ENCODE measurements at regions not wholly inside any gene's neighbourhood (a gene's known extent, or its start where the extent isn't known, plus 50 kb on each side); places are given as distances from the start of the nearest gene placed in this dataset.
A peak's percentile ranks its signal among the peaks of the same experiment; 100 is the strongest.
"Not testable (repeated sequence)": the region's sequence is repeated elsewhere in the genome, so short reads cannot be mapped to it uniquely, and the experiment has no call there.

DNA sequence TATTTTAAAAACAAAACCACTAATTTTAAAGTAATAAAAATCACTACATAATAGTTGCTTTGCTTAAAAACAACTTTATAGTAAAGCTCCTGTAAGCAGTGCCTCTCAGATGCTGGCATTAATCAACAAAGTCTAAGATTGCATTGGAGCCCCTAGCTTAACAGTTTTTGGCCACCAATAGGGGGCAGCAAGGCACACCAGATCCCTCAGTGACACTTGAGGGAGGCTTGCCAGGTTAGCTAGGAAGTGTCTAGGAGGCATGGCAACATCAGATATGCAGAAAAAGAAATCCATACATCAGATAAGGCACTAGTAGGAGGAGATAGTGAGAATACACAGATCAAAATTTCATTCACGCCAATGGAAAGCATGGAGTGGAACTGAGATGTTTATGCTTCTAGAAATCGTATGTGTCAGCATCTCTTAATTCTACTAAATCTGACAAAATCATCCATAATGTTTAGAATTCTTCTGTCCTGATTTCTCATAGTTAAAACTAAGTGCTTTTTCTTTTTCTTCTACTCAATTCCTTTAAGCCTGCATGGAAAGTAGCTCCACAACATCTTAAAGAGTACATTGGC lies 73.6 kb upstream of the PAM start:
- Histone ChIP-seq H3K4me1 (no peaks in the 10 kb centered on the region), H3K4me3 (no peak overlapping the region), H3K27ac (no peak overlapping the region), H3K36me3 (no peaks in the 10 kb centered on the region), H3K9me3 (no peaks in the 10 kb centered on the region), H3K27me3 (no peaks in the 10 kb centered on the region)
- TF ChIP-seq, protein P1, sequence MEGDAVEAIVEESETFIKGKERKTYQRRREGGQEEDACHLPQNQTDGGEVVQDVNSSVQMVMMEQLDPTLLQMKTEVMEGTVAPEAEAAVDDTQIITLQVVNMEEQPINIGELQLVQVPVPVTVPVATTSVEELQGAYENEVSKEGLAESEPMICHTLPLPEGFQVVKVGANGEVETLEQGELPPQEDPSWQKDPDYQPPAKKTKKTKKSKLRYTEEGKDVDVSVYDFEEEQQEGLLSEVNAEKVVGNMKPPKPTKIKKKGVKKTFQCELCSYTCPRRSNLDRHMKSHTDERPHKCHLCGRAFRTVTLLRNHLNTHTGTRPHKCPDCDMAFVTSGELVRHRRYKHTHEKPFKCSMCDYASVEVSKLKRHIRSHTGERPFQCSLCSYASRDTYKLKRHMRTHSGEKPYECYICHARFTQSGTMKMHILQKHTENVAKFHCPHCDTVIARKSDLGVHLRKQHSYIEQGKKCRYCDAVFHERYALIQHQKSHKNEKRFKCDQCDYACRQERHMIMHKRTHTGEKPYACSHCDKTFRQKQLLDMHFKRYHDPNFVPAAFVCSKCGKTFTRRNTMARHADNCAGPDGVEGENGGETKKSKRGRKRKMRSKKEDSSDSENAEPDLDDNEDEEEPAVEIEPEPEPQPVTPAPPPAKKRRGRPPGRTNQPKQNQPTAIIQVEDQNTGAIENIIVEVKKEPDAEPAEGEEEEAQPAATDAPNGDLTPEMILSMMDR (IDR thresholded peaks at IDR 0.05): peak; percentile 46 to 89 (median 83)
- 63 to 68% methylated on average over 2 of the region's 2 CpGs for WGBS, 2 donors
- peak in 7 of 8 donors; percentile 73 to 90 (median 78) for ATAC-seq
- intact Hi-C loops (cut with DNase I): loop anchor here in 9 of 10 donors (2.0 to 10.0 kb wide), 7 partner anchors 291 to 457 kb away; no protein-coding TSS in a partner anchor
- DNase-seq: peak; percentile 35 to 69

DNA sequence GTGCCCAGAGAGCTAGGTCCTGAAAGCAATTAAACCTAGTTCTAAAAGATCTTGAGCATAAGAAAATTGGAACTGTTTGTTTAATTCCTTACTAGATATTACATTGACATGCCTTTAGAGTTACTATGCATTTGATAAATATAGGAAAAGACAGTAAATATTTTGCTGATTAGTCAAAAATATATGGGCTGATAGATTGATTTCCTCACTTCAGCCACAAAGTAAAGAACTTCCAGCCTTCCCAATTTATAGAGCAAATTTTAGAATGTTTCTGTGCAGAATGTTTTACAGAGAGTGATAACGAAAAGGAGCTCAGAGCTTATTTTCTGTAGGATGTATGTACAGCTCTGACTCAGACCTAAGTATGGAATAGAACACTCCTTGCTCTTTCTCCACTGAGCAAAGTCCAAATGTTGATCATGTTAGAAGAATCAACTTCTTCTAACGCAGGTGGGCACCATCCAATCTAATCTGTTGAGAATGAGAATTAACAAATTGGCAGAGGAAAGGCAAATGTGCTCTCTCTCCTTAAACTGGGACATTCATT lies 72.9 kb upstream of the PAM start:
- H3K36me3 ChIP-seq: no peaks in the 10 kb centered on the region

DNA sequence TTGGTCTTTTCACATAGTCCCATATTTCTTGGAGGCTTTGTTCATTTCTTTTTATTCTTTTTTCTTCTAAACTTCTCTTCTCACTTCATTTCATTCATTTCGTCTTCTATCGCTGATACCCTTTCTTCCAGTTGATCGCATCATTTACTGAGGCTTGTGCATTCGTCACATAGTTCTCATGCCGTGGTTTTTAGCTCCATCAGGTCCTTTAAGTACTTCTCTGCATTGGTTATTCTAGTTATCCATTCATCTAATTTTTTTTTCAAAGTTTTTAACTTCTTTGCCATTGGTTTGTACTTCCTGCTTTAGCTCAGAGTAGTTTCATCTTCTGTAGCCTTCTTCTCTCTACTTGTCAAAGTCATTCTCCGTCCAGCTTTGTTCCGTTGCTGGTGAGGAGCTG lies 67.0 kb upstream of the PAM start:
- intact Hi-C loops (cut with DNase I): loop anchor here in 3 of 10 donors (10.0 kb wide), 2 partner anchors 287 to 347 kb away; no protein-coding TSS in a partner anchor
- not testable (repeated sequence) for H3K36me3 ChIP-seq, H3K27ac ChIP-seq, H3K4me1 ChIP-seq, ATAC-seq, H3K9me3 ChIP-seq, DNase-seq, H3K27me3 ChIP-seq, H3K4me3 ChIP-seq
- 94 to 95% methylated on average over 7 of the region's 7 CpGs for WGBS, 2 donors

More for the DNA sequence above, 72.9 kb upstream of the PAM start:
- H3K27ac ChIP-seq: no peak overlapping the region
- no peaks in the 10 kb centered on the region for H3K4me1 ChIP-seq
- no peak overlapping the region for H3K4me3 ChIP-seq
- TF ChIP-seq, protein P1 (IDR thresholded peaks at IDR 0.05): no peak
- ATAC-seq: no peak
- H3K27me3 ChIP-seq: no peaks in the 10 kb centered on the region
- intact Hi-C loops (cut with DNase I): loop anchor here in 7 of 10 donors (2.0 to 10.0 kb wide), 6 partner anchors 290 to 455 kb away; no protein-coding TSS in a partner anchor
- DNase-seq: no peak
- WGBS, 2 donors: 95 to 96% methylated on average over 2 of the region's 2 CpGs
- peaks cover 0 to 3% (median 0%) of the 10 kb centered on the region in 11 donors for H3K9me3 ChIP-seq

DNA sequence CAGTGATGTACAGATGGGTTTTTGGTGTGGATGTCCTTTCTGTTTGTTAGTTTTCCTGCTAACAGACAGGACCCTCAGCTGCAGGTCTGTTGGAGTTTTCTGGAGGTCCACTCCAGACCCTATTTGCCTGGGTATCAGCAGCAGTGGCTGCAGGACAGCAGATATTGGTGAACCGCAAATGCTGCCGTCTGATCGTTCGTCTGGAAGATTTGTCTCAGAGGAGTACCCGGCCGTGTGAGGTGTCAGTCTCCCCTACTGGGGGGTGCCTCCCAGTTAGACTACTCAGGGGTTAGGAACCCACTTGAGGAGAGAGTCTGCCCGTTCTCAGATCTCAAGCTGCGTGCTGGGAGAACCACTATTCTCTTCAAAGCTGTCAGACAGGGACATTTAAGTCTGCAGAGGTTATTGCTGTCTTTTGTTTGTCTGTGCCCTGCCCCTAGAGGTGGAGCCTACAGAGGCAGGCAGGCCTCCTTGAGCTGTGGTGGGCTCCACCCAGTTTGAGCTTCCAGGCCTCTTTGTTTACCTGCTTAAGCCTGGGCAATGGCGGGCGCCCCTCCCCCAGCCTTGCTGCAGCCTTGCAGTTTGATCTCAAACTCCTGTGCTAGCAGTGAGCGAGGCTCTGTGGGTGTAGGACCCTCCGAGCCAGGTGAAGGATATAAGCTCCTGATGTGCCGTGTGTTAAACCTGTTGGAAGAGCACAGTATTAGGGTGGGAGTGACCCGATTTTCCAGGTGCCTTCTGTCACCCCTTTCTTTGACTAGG lies 66.3 kb upstream of the PAM start:
- not testable (repeated sequence) for H3K9me3 ChIP-seq, ATAC-seq, H3K4me1 ChIP-seq, H3K4me3 ChIP-seq, H3K36me3 ChIP-seq, H3K27me3 ChIP-seq, DNase-seq, H3K27ac ChIP-seq
- intact Hi-C loops (cut with DNase I): loop anchor here in 3 of 10 donors (10.0 kb wide), 2 partner anchors 286 to 346 kb away; no protein-coding TSS in a partner anchor
- WGBS, 2 donors: 91 to 96% methylated on average over 14 of the region's 14 CpGs

DNA sequence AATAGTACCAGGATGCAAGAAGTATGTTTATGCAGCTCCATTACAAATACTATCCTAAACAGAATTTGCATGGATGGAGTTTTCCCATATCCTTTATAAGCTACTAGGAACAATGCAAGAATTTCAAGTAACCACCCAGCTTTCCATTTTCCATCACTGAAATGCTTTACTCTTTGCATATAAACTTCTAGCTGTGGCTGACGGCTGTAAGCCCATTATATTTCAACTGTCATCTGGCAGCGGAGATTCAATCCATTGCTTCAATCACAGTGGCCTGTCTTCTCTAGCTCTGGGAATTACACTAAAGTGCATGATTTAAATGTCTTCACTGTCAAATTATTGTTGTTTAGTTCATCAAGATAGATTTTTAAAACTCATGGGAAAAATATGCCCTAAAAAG lies 64.2 kb upstream of the PAM start:
- no peaks in the 10 kb centered on the region for H3K4me1 ChIP-seq
- 93 to 94% methylated on average over 2 of the region's 2 CpGs for WGBS, 2 donors
- TF ChIP-seq, protein P1 (IDR thresholded peaks at IDR 0.05): no peak
- H3K9me3 ChIP-seq: peaks cover 0 to 3% (median 0%) of the 10 kb centered on the region in 11 donors
- no peak overlapping the region for H3K4me3 ChIP-seq
- DNase-seq (no peak), ATAC-seq (no peak)
- no peaks in the 10 kb centered on the region for H3K36me3 ChIP-seq
- intact Hi-C loops (cut with DNase I): no loop called here
- no peaks in the 10 kb centered on the region for H3K27me3 ChIP-seq
- H3K27ac ChIP-seq: no peak overlapping the region
